ENCODE measurements at regions not wholly inside any gene's neighbourhood (a gene's known extent, or its start where the extent isn't known, plus 50 kb on each side); places are given as distances from the start of the nearest gene placed in this dataset.

- TF ChIP-seq, protein P1, sequence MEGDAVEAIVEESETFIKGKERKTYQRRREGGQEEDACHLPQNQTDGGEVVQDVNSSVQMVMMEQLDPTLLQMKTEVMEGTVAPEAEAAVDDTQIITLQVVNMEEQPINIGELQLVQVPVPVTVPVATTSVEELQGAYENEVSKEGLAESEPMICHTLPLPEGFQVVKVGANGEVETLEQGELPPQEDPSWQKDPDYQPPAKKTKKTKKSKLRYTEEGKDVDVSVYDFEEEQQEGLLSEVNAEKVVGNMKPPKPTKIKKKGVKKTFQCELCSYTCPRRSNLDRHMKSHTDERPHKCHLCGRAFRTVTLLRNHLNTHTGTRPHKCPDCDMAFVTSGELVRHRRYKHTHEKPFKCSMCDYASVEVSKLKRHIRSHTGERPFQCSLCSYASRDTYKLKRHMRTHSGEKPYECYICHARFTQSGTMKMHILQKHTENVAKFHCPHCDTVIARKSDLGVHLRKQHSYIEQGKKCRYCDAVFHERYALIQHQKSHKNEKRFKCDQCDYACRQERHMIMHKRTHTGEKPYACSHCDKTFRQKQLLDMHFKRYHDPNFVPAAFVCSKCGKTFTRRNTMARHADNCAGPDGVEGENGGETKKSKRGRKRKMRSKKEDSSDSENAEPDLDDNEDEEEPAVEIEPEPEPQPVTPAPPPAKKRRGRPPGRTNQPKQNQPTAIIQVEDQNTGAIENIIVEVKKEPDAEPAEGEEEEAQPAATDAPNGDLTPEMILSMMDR (conservative IDR thresholded peaks at IDR 0.05) = no peak
- Histone ChIP-seq H4K20me1 (ENCODE audit: control insufficient read depth, insufficient read depth, insufficient read length) (no peaks in the 10 kb centered on the region), H2BK20ac (ENCODE audit: low read depth, low read length, poor library complexity, severe bottlenecking) (no peak overlapping the region), H2BK5ac (ENCODE audit: insufficient read length, low read length) (no peak overlapping the region), H3K23ac (ENCODE audit: insufficient read length, low read depth, low read length) (no peak overlapping the region), H3K79me1 (ENCODE audit: insufficient read depth, low read depth, low read length, poor library complexity, severe bottlenecking) (no peaks in the 10 kb centered on the region), H2BK120ac (ENCODE audit: low read depth, low read length, poor library complexity, severe bottlenecking) (no peak overlapping the region), H3K79me2 (ENCODE audit: insufficient read depth, low read length) (no peaks in the 10 kb centered on the region), H3K27ac (ENCODE audit: insufficient read length, low read depth, low read length) (no peak overlapping the region), H3K4me1 (ENCODE audit: insufficient read depth, low read length) (no peaks in the 10 kb centered on the region), H4K5ac (ENCODE audit: insufficient read length, low read depth, low read length) (no peak overlapping the region), H2BK15ac (ENCODE audit: low read depth, low read length) (no peak overlapping the region), H3K56ac (ENCODE audit: insufficient read length, low read depth, low read length) (no peak overlapping the region), H3K27me3 (ENCODE audit: insufficient read depth, low read length) (no peaks in the 10 kb centered on the region), H3K9ac (ENCODE audit: extremely low read depth, insufficient read length, low read length) (no peak overlapping the region), H3K9me3 (ENCODE audit: control insufficient read depth, low read depth, low read length) (no peaks in the 10 kb centered on the region), H2AK5ac (ENCODE audit: insufficient read length, low read length) (no peak overlapping the region), H3T11ph (ENCODE audit: low read length) (no peak overlapping the region), H2BK12ac (ENCODE audit: insufficient read length, low read depth, low read length) (no peak overlapping the region), H4K8ac (replicated peaks; ENCODE audit: insufficient read length, low read depth, low read length) (no peak overlapping the region), H2AFZ (ENCODE audit: low read length) (no peak overlapping the region), H3K14ac (ENCODE audit: insufficient read depth, low read length) (no peak overlapping the region), H3K18ac (ENCODE audit: insufficient read length, low read depth, low read length) (no peak overlapping the region), H3K4me2 (ENCODE audit: insufficient read depth, insufficient read length, low read length) (no peak overlapping the region), H3K23me2 (ENCODE audit: insufficient read length, low read depth, low read length, poor library complexity, severe bottlenecking) (no peaks in the 10 kb centered on the region), H4K91ac (ENCODE audit: insufficient read length, low read depth, low read length) (no peak overlapping the region), H3K4ac (ENCODE audit: low read depth, low read length) (no peak overlapping the region)
- Mint-ChIP-seq H3K4me1 (peaks cover 10 to 11% of the 10 kb centered on the region in 2 experiments), H3K27ac (no peak overlapping the region), H3K36me3 (ENCODE audit: insufficient read depth in 1 of 3, low read depth in 3 of 3) (no peaks in the 10 kb centered on the region), H3K4me3 (no peak overlapping the region), H3K27me3 (ENCODE audit: low read depth) (no peaks in the 10 kb centered on the region; the same call in 1 of the 2 replicates), H3K9me3 (no peaks in the 10 kb centered on the region; a peak in 1 of 5 replicates)
- no peak for DNase-seq
- no CpG with 5 or more reads among the region's 1 CpG for WGBS (ENCODE audit: extremely low coverage, insufficient read length, low lambda C conversion rate)
These were observed 358.7 kb upstream of the MAF start for GRCh38 chr16:79959226-79959625.

Data from H9 (cell line).